Neural progenitor cell (in vitro differentiated cells): ENCODE measurements at regions not wholly inside any gene's neighbourhood (a gene's known extent, or its start where the extent isn't known, plus 50 kb on each side); places are given as distances from the start of the nearest gene placed in this dataset.

Experiments used
- EZH2 ChIP-seq: fragments of 200-600 bp; sonication (generic); IDR thresholded peaks from 2 replicates; pipeline ENCODE4 v1.6.1; 2017; ENCODE audit warnings: antibody characterized with exemption, mild to moderate bottlenecking, moderate library complexity
- EZH2phosphoT487 ChIP-seq: fragments of 200-600 bp; sonication (generic); IDR thresholded peaks from 2 replicates; pipeline ENCODE4 v1.6.1; 2017; ENCODE audit warnings: antibody characterized with exemption
- TF ChIP-seq, protein P1 (sequence below): fragments of 200-600 bp; sonication (generic); IDR thresholded peaks from 2 replicates; pipeline ENCODE4 v1.5.1; 2017; ENCODE audit warnings: antibody characterized with exemption, mild to moderate bottlenecking

DNA sequence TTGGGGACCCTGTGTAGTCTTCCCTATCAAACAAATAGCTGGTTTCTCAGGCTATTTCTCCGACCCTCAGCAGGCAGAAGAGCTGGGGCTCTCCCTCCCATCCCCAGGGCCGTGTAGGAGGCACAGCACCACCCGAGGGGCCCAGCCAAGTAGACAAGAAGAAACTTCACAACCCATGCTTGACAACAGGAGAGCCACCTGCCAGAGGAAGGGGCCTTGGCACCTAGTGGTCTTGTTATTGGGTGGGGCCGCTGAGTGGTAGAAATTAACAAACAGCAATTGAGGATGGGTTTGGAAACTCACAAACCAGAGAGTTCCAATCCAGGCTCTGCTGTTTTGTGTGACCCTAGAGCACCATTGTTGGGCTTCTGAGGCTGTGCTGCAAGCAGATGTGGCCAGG is 108.5 kb upstream of the CHD6 start:
- TF ChIP-seq, protein P1, sequence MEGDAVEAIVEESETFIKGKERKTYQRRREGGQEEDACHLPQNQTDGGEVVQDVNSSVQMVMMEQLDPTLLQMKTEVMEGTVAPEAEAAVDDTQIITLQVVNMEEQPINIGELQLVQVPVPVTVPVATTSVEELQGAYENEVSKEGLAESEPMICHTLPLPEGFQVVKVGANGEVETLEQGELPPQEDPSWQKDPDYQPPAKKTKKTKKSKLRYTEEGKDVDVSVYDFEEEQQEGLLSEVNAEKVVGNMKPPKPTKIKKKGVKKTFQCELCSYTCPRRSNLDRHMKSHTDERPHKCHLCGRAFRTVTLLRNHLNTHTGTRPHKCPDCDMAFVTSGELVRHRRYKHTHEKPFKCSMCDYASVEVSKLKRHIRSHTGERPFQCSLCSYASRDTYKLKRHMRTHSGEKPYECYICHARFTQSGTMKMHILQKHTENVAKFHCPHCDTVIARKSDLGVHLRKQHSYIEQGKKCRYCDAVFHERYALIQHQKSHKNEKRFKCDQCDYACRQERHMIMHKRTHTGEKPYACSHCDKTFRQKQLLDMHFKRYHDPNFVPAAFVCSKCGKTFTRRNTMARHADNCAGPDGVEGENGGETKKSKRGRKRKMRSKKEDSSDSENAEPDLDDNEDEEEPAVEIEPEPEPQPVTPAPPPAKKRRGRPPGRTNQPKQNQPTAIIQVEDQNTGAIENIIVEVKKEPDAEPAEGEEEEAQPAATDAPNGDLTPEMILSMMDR: no peak
- no peak for TF ChIP-seq EZH2
- no peak for TF ChIP-seq EZH2phosphoT487
